PC-3 (cell line): ENCODE measurements at regions not wholly inside any gene's neighbourhood (a gene's known extent, or its start where the extent isn't known, plus 50 kb on each side); places are given as distances from the start of the nearest gene placed in this dataset.

Experiments
- ATAC-seq: fragments of 200-7000 bp; cut with Tn5 transposase; 2 replicates; pipeline ENCODE4 v1.9.1; 2020; ENCODE audit warnings: mild to moderate bottlenecking, moderate library complexity
- BruUV-seq: library from RNA; stranded (reverse); fragments of 400-500 nt; replicated peaks from 2 replicates; lab custom pipeline; 2021; lab: Mats Ljungman, UMichigan
- CTCF ChIA-PET: fragments of 300-600 bp; sonication (Branson Sonifier 250); formaldehyde crosslinking; loops from one replicate; lab custom pipeline; 2022; ENCODE audit warnings: antibody characterized with exemption; lab: Charles Lee
- POLR2A ChIA-PET: fragments of 300-600 bp; sonication (Branson Sonifier 250); formaldehyde crosslinking; loops from one replicate; lab custom pipeline; 2022; ENCODE audit warnings: antibody characterized with exemption; ENCODE audit not compliant: unreplicated experiment; lab: Charles Lee
- DNase-seq: peaks from one replicate; pipeline ENCODE4 v3.0.0-alpha.2; 2015
- H2AFZ ChIP-seq: fragments of 300-600 bp; sonication (generic); 2 replicates; pipeline ENCODE4 v1.6.0; 2016; ENCODE audit warnings: antibody characterized with exemption, low read length
- H3F3A ChIP-seq: fragments of 300-600 bp; sonication (generic); one replicate; pipeline ENCODE4 v1.6.0; 2017; ENCODE audit warnings: antibody characterized with exemption, low read length, control low read depth, mild to moderate bottlenecking; ENCODE audit not compliant: unreplicated experiment
- H3K27ac ChIP-seq: fragments of 300-600 bp; sonication (generic); 2 replicates; pipeline ENCODE4 v1.5.1; 2016; ENCODE audit warnings: mild to moderate bottlenecking, low read length
- H3K27me3 ChIP-seq: fragments of 300-600 bp; sonication (generic); 2 replicates; pipeline ENCODE4 v1.6.1; 2016; ENCODE audit warnings: low read length, mixed read lengths
- H3K36me3 ChIP-seq: fragments of 300-600 bp; sonication (generic); 2 replicates; pipeline ENCODE4 v1.6.1; 2016; ENCODE audit warnings: low read depth, mixed run types, low read length, mixed read lengths
- H3K4me1 ChIP-seq: fragments of 300-600 bp; sonication (generic); 2 replicates; pipeline ENCODE4 v1.5.1; 2016; ENCODE audit warnings: low read length; ENCODE audit not compliant: insufficient read depth
- H3K4me2 ChIP-seq: fragments of 300-600 bp; sonication (generic); 2 replicates; pipeline ENCODE4 v1.6.0; 2016; ENCODE audit warnings: low read length
- H3K4me3 ChIP-seq: fragments of 300-600 bp; sonication (generic); 2 replicates; pipeline ENCODE4 v1.5.1; 2016; ENCODE audit warnings: mild to moderate bottlenecking, low read length, mixed read lengths
- H3K79me2 ChIP-seq: fragments of 300-600 bp; sonication (generic); 2 replicates; pipeline ENCODE4 v1.6.1; 2017; ENCODE audit warnings: low read length, mixed read lengths
- H3K9ac ChIP-seq: fragments of 300-600 bp; sonication (generic); 2 replicates; pipeline ENCODE4 v1.6.0; 2016; ENCODE audit warnings: mild to moderate bottlenecking, low read length
- H3K9me2 ChIP-seq: fragments of 300-600 bp; sonication (generic); replicated peaks from 2 replicates; pipeline ENCODE4 v1.6.1; 2016; ENCODE audit warnings: mixed run types, low read length, mixed read lengths
- H3K9me3 ChIP-seq: fragments of 300-600 bp; sonication (generic); 2 replicates; pipeline ENCODE4 v1.6.1; 2016; ENCODE audit warnings: low read length, mixed read lengths
- H4K20me1 ChIP-seq: fragments of 300-600 bp; sonication (generic); 2 replicates; pipeline ENCODE4 v1.6.1; 2016; ENCODE audit warnings: low read length, mixed read lengths
- EZH2 ChIP-seq: fragments of 300-600 bp; sonication (generic); IDR thresholded peaks from one replicate; pipeline ENCODE4 v1.6.1; 2017; ENCODE audit warnings: antibody characterized with exemption, mild to moderate bottlenecking, low read length; ENCODE audit not compliant: unreplicated experiment
- EZH2phosphoT487 ChIP-seq: fragments of 300-600 bp; sonication (generic); IDR thresholded peaks from 2 replicates; pipeline ENCODE4 v1.6.1; 2018; ENCODE audit warnings: mild to moderate bottlenecking, antibody characterized with exemption, low read length, borderline replicate concordance
- intact Hi-C: fragments of 100-400 bp; cut with micrococcal nuclease; formaldehyde crosslinking; loops from 2 replicates; pipeline ENCODE4 v1.9.0; 2023
- TF ChIP-seq, protein P1 (sequence below): fragments of 300-600 bp; sonication (generic); conservative IDR thresholded peaks from 2 replicates; pipeline ENCODE4 v1.5.1; 2017; ENCODE audit warnings: antibody characterized with exemption, low read depth, mild to moderate bottlenecking, low read length

DNA sequence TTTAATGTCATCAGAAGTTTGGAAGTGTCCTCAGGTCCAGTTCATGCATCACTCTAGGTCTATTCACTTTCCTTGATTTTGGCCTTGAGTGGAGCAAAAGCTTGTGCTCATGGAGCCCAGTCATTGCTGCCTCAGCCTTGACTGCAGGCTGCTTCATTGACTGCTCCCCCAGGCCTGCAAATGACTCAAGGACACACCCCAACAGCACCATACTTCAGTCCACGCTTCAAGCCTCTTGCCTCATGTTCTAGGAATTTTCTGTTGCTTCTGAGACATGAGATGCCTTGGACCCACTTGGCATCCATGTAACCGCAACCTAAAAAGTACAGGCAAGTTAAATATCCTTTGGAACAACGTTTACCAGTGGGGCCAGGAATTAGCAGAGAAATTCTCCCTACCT lies 193.7 kb downstream of the PIK3R1 start:
- TF ChIP-seq EZH2phosphoT487 = no peak
- no peak for TF ChIP-seq EZH2
- TF ChIP-seq, protein P1, sequence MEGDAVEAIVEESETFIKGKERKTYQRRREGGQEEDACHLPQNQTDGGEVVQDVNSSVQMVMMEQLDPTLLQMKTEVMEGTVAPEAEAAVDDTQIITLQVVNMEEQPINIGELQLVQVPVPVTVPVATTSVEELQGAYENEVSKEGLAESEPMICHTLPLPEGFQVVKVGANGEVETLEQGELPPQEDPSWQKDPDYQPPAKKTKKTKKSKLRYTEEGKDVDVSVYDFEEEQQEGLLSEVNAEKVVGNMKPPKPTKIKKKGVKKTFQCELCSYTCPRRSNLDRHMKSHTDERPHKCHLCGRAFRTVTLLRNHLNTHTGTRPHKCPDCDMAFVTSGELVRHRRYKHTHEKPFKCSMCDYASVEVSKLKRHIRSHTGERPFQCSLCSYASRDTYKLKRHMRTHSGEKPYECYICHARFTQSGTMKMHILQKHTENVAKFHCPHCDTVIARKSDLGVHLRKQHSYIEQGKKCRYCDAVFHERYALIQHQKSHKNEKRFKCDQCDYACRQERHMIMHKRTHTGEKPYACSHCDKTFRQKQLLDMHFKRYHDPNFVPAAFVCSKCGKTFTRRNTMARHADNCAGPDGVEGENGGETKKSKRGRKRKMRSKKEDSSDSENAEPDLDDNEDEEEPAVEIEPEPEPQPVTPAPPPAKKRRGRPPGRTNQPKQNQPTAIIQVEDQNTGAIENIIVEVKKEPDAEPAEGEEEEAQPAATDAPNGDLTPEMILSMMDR = no peak
- no peak overlapping the region for H3K27ac ChIP-seq
- H3K4me3 ChIP-seq = no peak overlapping the region
- H2AFZ ChIP-seq = no peak overlapping the region
- DNase-seq = peak; percentile 22
- ChIA-PET CTCF (no interaction called here), POLR2A (no interaction called here)
- no peaks in the 10 kb centered on the region for H3K27me3 ChIP-seq
- BruUV-seq = no TSS peak
- H4K20me1 ChIP-seq = no peaks in the 10 kb centered on the region
- no peak overlapping the region for H3K4me2 ChIP-seq
- ATAC-seq = no peak
- no peaks in the 10 kb centered on the region for H3K79me2 ChIP-seq
- H3K4me1 ChIP-seq = peaks cover 12% of the 10 kb centered on the region; the same call in 1 of the 2 replicates
- H3K9me3 ChIP-seq = no peaks in the 10 kb centered on the region
- no peaks in the 10 kb centered on the region for H3K36me3 ChIP-seq
- no peak overlapping the region for H3K9ac ChIP-seq
- intact Hi-C loops = no loop called here
- H3K9me2 ChIP-seq = no peaks in the 10 kb centered on the region
- no peaks in the 10 kb centered on the region for H3F3A ChIP-seq

DNA sequence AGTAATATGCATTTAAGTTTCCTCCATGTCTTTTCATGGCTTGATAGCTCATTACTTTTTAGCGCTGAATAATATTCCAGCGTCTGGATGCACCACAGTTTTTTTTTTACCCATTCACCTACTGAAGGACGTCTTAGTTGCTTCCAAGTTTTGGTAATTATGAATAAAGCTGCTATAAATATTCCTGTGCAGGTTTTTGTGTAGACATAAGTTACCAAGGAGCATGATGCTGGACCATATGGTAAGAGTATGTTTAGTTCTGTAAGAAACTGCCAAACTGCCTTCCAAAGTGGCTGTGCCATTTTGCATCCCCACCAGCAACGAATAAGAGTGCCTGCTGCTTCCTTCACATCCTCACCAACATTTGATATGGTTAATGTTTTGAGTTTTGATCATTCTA lies 195.6 kb downstream of the PIK3R1 start:
- ChIA-PET CTCF (no interaction called here), POLR2A (no interaction called here)
- BruUV-seq = no TSS peak
- intact Hi-C loops = no loop called here
- no peak for DNase-seq
- Histone ChIP-seq H3K4me1 (peaks cover 12% of the 10 kb centered on the region; the same call in 1 of the 2 replicates), H3K79me2 (no peaks in the 10 kb centered on the region), H3K9ac (no peak overlapping the region), H3K4me3 (no peak overlapping the region), H3K9me2 (no peaks in the 10 kb centered on the region), H3K36me3 (no peaks in the 10 kb centered on the region), H4K20me1 (no peaks in the 10 kb centered on the region), H2AFZ (no peak overlapping the region), H3F3A (no peaks in the 10 kb centered on the region), H3K27me3 (no peaks in the 10 kb centered on the region), H3K27ac (no peak overlapping the region), H3K9me3 (no peaks in the 10 kb centered on the region), H3K4me2 (no peak overlapping the region)
- TF ChIP-seq EZH2phosphoT487 (no peak), EZH2 (no peak)
- TF ChIP-seq, protein P1 = no peak
- no peak for ATAC-seq

DNA sequence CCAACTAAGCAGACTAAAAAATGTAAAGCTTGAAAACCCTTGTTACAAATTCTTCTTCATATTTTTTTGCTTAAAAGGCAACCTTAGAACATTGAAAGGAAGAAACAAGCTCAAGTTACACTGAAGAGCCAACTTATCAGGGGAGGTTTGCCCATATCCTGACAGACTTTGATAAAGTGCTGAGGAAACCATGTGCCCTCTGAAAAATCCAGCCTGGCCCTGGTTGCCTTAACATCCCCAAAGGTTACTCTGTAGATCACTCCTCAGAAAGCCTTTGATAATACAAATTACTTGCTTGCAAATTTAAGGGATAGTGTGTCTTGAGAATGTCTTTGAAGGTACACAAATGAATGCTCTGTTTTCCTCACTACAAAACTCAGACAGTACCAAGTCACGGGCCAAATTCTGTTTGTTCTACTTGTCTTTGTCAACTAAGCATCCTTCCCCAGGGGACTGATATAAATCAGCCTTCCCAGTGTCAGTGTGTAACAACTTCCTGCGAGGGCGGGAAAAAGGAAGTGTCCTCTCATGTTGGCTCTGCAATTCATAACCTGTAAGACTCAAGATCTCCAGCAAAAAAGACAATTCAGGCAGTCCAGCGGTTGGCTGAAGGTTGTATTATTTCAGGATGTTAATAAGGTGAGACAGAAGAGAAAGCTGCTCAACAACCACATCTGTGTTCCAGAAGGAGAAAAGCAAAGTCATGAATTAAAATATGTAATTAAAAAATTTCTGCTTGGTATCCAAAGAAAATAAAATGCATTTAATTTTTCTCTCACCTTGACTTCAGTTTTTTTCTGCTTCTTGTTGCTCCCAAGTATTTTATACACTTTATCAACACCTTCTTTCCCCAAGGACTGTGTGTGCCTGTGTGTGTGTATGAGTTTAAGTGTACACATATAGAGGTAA lies 199.9 kb downstream of the PIK3R1 start:
- ChIA-PET CTCF (no interaction called here), POLR2A (no interaction called here)
- Histone ChIP-seq H3K27me3 (no peaks in the 10 kb centered on the region), H3K9ac (no peak overlapping the region), H3K79me2 (no peaks in the 10 kb centered on the region), H3K4me2 (no peak overlapping the region), H2AFZ (no peak overlapping the region), H3K27ac (no peak overlapping the region), H4K20me1 (no peaks in the 10 kb centered on the region), H3K9me3 (no peaks in the 10 kb centered on the region), H3K4me1 (peaks cover 6% of the 10 kb centered on the region; the same call in 1 of the 2 replicates), H3F3A (no peaks in the 10 kb centered on the region), H3K9me2 (no peaks in the 10 kb centered on the region), H3K4me3 (no peak overlapping the region), H3K36me3 (no peaks in the 10 kb centered on the region)
- ATAC-seq (no peak), DNase-seq (no peak)
- intact Hi-C loops = no loop called here
- no peak for TF ChIP-seq EZH2phosphoT487
- TF ChIP-seq, protein P1 = no peak
- TF ChIP-seq EZH2 = no peak
- no TSS peak for BruUV-seq
